ENCODE measurements at regions not wholly inside any gene's neighbourhood (a gene's known extent, or its start where the extent isn't known, plus 50 kb on each side); places are given as distances from the start of the nearest gene placed in this dataset.

DNA sequence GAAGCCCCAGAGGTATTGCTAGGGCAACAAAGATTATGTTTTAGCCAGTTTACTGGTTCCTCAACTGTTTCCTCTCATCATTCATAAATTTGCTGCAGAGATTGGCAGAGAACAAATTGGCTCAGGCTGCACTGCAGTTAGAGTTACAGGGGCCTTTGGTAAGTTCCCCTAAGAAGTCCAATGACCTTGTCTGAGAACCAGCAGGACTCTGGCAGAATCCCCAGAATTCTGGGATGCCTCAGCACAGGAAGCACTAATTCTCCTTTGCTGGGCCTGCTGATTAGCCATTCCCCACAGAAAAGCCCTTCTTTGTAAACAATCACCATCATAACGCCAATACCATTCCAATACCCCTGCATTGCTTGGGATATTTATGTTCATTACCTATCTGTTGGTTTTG lies 151.3 kb downstream of the USP46 start:
- Histone ChIP-seq H3K27me3 (ENCODE audit: control insufficient read depth, extremely low read depth, insufficient read depth, low read length) (no peaks in the 10 kb centered on the region), H3K9me3 (ENCODE audit: control insufficient read depth, low read depth, low read length) (no peaks in the 10 kb centered on the region), H3K9me1 (ENCODE audit: control insufficient read depth, extremely low read depth, insufficient read depth, low read length) (no peaks in the 10 kb centered on the region), H3K9ac (ENCODE audit: control insufficient read depth, extremely low read depth, insufficient read depth, low read length) (no peak overlapping the region), H3K4me1 (ENCODE audit: control insufficient read depth, extremely low read depth, insufficient read depth, low read length) (no peaks in the 10 kb centered on the region), H3K4me2 (ENCODE audit: control insufficient read depth, extremely low read depth, insufficient read depth, low read depth, low read length) (no peak overlapping the region), H3K27ac (ENCODE audit: control insufficient read depth, insufficient read depth, low read length) (no peak overlapping the region), H4K20me1 (ENCODE audit: control insufficient read depth, extremely low read depth, insufficient read depth, low read length) (no peaks in the 10 kb centered on the region), H3K4me3 (ENCODE audit: control insufficient read depth in 2 of 3, extremely low read depth in 1 of 3, insufficient read depth in 2 of 3, low read depth in 1 of 3, low read length in 3 of 3) (no peak overlapping the region), H2AFZ (ENCODE audit: control insufficient read depth, low read length) (no peak overlapping the region), H3K36me3 (ENCODE audit: control insufficient read depth in 2 of 2, extremely low read depth in 1 of 2, insufficient read depth in 2 of 2, low read length in 2 of 2) (no peaks in the 10 kb centered on the region), H3K79me2 (ENCODE audit: control insufficient read depth, insufficient read depth, low read length) (no peaks in the 10 kb centered on the region)
- no peak for TF ChIP-seq EZH2 (IDR thresholded peaks at IDR 0.05; ENCODE audit: low read length)
- TF ChIP-seq, protein P1, sequence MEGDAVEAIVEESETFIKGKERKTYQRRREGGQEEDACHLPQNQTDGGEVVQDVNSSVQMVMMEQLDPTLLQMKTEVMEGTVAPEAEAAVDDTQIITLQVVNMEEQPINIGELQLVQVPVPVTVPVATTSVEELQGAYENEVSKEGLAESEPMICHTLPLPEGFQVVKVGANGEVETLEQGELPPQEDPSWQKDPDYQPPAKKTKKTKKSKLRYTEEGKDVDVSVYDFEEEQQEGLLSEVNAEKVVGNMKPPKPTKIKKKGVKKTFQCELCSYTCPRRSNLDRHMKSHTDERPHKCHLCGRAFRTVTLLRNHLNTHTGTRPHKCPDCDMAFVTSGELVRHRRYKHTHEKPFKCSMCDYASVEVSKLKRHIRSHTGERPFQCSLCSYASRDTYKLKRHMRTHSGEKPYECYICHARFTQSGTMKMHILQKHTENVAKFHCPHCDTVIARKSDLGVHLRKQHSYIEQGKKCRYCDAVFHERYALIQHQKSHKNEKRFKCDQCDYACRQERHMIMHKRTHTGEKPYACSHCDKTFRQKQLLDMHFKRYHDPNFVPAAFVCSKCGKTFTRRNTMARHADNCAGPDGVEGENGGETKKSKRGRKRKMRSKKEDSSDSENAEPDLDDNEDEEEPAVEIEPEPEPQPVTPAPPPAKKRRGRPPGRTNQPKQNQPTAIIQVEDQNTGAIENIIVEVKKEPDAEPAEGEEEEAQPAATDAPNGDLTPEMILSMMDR (optimal IDR thresholded peaks at IDR 0.05 in 1 of 3, IDR thresholded peaks at IDR 0.05 in 1 of 3, conservative IDR thresholded peaks at IDR 0.05 in 1 of 3; ENCODE audit: extremely low read depth in 1 of 3, insufficient read depth in 2 of 3, low read length in 3 of 3) = no peak
- FAIRE-seq = no peak
- DNase-seq (ENCODE audit: low read depth, low spot score) = no peak
- dilution Hi-C loops (cut with MboI; ENCODE audit: extremely low pct_ligation_motif_present, low sequenced_read_pairs) = no loop called here

DNA sequence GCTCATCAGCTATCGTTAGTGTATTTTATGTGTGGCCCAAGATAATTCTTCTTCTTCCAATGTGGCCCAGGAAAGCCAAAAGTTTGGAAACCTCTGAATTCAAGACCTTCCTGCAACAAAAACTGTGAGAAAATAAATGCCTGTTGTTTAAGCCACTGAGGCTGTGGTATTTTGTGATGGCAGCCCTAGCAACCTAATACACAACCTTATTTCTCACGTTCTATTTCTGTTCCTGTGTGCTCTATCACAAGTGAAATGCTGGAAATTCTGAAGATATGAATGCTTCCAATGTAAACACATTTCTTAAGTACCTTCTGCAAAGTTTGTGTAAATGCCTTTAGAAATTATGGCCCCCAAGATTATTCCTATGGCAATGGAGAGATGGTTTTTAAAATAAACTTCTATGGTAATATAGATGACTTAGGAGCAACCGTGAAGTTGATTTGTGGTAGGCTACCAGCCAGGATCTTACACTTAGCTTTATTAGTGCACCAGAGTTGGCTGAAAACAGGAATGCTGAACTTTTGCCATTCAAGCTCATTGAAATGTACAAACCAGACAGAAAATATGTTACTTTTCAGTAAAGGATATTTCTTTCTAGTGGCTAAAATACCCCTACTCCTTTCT lies 148.0 kb downstream of the USP46 start:
- H3K27ac ChIP-seq (ENCODE audit: control insufficient read depth, insufficient read depth, low read length) = no peak overlapping the region
- no peak overlapping the region for H2AFZ ChIP-seq (ENCODE audit: control insufficient read depth, low read length)
- H3K27me3 ChIP-seq (ENCODE audit: control insufficient read depth, extremely low read depth, insufficient read depth, low read length) = no peaks in the 10 kb centered on the region
- no peak overlapping the region for H3K4me3 ChIP-seq (ENCODE audit: control insufficient read depth in 2 of 3, extremely low read depth in 1 of 3, insufficient read depth in 2 of 3, low read depth in 1 of 3, low read length in 3 of 3)
- no peak for TF ChIP-seq EZH2 (IDR thresholded peaks at IDR 0.05; ENCODE audit: low read length)
- TF ChIP-seq, protein P1 (optimal IDR thresholded peaks at IDR 0.05 in 1 of 3, IDR thresholded peaks at IDR 0.05 in 1 of 3, conservative IDR thresholded peaks at IDR 0.05 in 1 of 3; ENCODE audit: extremely low read depth in 1 of 3, insufficient read depth in 2 of 3, low read length in 3 of 3) = no peak
- FAIRE-seq (no peak), DNase-seq (ENCODE audit: low read depth, low spot score) (no peak)
- H3K9me1 ChIP-seq (ENCODE audit: control insufficient read depth, extremely low read depth, insufficient read depth, low read length) = no peaks in the 10 kb centered on the region
- no peaks in the 10 kb centered on the region for H3K36me3 ChIP-seq (ENCODE audit: control insufficient read depth in 2 of 2, extremely low read depth in 1 of 2, insufficient read depth in 2 of 2, low read length in 2 of 2)
- no peak overlapping the region for H3K9ac ChIP-seq (ENCODE audit: control insufficient read depth, extremely low read depth, insufficient read depth, low read length)
- no peaks in the 10 kb centered on the region for H3K9me3 ChIP-seq (ENCODE audit: control insufficient read depth, low read depth, low read length)
- H3K4me2 ChIP-seq (ENCODE audit: control insufficient read depth, extremely low read depth, insufficient read depth, low read depth, low read length) = no peak overlapping the region
- dilution Hi-C loops (cut with MboI; ENCODE audit: extremely low pct_ligation_motif_present, low sequenced_read_pairs) = no loop called here
- H3K4me1 ChIP-seq (ENCODE audit: control insufficient read depth, extremely low read depth, insufficient read depth, low read length) = no peaks in the 10 kb centered on the region
- no peaks in the 10 kb centered on the region for H4K20me1 ChIP-seq (ENCODE audit: control insufficient read depth, extremely low read depth, insufficient read depth, low read length)
- no peaks in the 10 kb centered on the region for H3K79me2 ChIP-seq (ENCODE audit: control insufficient read depth, insufficient read depth, low read length)
